H9 (cell line): ENCODE measurements at regions not wholly inside any gene's neighbourhood (a gene's known extent, or its start where the extent isn't known, plus 50 kb on each side); places are given as distances from the start of the nearest gene placed in this dataset.

ENCODE experiments used
- DNase-seq: peaks from one replicate; pipeline ENCODE4 v3.0.0-alpha.2; 2017
- H2AFZ ChIP-seq: one replicate; pipeline ENCODE4 v1.6.1; 2013; ENCODE audit warnings: mild to moderate bottlenecking, low read length, control low read depth, moderate library complexity
- H2AK5ac ChIP-seq: 2 replicates; pipeline ENCODE4 v1.6.1; 2013; ENCODE audit warnings: low read length, control low read depth, mixed read lengths; ENCODE audit not compliant: insufficient read length
- H2BK120ac ChIP-seq: one replicate; pipeline ENCODE4 v1.6.1; 2013; ENCODE audit warnings: low read depth, mild to moderate bottlenecking, low read length, control low read depth, inconsistent platforms; ENCODE audit not compliant: poor library complexity, severe bottlenecking
- H2BK12ac ChIP-seq: 2 replicates; pipeline ENCODE4 v1.6.1; 2013; ENCODE audit warnings: low read length, control low read depth, mixed read lengths, low read depth; ENCODE audit not compliant: insufficient read length
- H2BK15ac ChIP-seq: 2 replicates; pipeline ENCODE4 v1.6.1; 2013; ENCODE audit warnings: low read depth, low read length, control low read depth
- H2BK20ac ChIP-seq: one replicate; pipeline ENCODE4 v1.6.1; 2013; ENCODE audit warnings: low read depth, mild to moderate bottlenecking, low read length, control low read depth, inconsistent platforms; ENCODE audit not compliant: poor library complexity, severe bottlenecking
- H2BK5ac ChIP-seq: 2 replicates; pipeline ENCODE4 v1.6.1; 2013; ENCODE audit warnings: low read length, control low read depth, mixed read lengths; ENCODE audit not compliant: insufficient read length
- H3K14ac ChIP-seq: 2 replicates; pipeline ENCODE4 v1.6.1; 2013; ENCODE audit warnings: low read length, control low read depth; ENCODE audit not compliant: insufficient read depth
- H3K18ac ChIP-seq: 2 replicates; pipeline ENCODE4 v1.6.1; 2013; ENCODE audit warnings: low read depth, mild to moderate bottlenecking, mixed read lengths, low read length, control low read depth; ENCODE audit not compliant: insufficient read length
- H3K23ac ChIP-seq: 2 replicates; pipeline ENCODE4 v1.6.1; 2013; ENCODE audit warnings: low read length, control low read depth, mixed read lengths, low read depth; ENCODE audit not compliant: insufficient read length
- H3K23me2 ChIP-seq: 2 replicates; pipeline ENCODE4 v1.6.1; 2013; ENCODE audit warnings: low read depth, mild to moderate bottlenecking, mixed read lengths, low read length, control low read depth; ENCODE audit not compliant: insufficient read length, poor library complexity, severe bottlenecking
- H3K27ac ChIP-seq: 2 replicates; pipeline ENCODE4 v1.5.1; 2013; ENCODE audit warnings: low read length, control low read depth, mixed read lengths, low read depth; ENCODE audit not compliant: insufficient read length
- H3K27me3 ChIP-seq: 2 replicates; pipeline ENCODE4 v1.6.1; 2013; ENCODE audit warnings: low read length, control low read depth, inconsistent platforms; ENCODE audit not compliant: insufficient read depth
- H3K4ac ChIP-seq: 2 replicates; pipeline ENCODE4 v1.6.1; 2013; ENCODE audit warnings: low read depth, mild to moderate bottlenecking, control low read depth, inconsistent platforms, low read length, moderate library complexity
- H3K4me1 ChIP-seq: 2 replicates; pipeline ENCODE4 v1.6.1; 2013; ENCODE audit warnings: low read length, control low read depth, inconsistent platforms; ENCODE audit not compliant: insufficient read depth
- H3K4me2 ChIP-seq: 2 replicates; pipeline ENCODE4 v1.6.1; 2013; ENCODE audit warnings: low read length, control low read depth, mixed read lengths; ENCODE audit not compliant: insufficient read length, insufficient read depth
- H3K56ac ChIP-seq: 2 replicates; pipeline ENCODE4 v1.6.1; 2013; ENCODE audit warnings: low read depth, mild to moderate bottlenecking, mixed read lengths, low read length, control low read depth; ENCODE audit not compliant: insufficient read length
- H3K79me1 ChIP-seq: 2 replicates; pipeline ENCODE4 v1.6.1; 2013; ENCODE audit warnings: low read depth, mild to moderate bottlenecking, moderate library complexity, low read length, control low read depth, inconsistent platforms; ENCODE audit not compliant: insufficient read depth, poor library complexity, severe bottlenecking
- H3K79me2 ChIP-seq: 2 replicates; pipeline ENCODE4 v1.6.1; 2013; ENCODE audit warnings: low read length, control low read depth, inconsistent platforms; ENCODE audit not compliant: insufficient read depth
- H3K9ac ChIP-seq: 2 replicates; pipeline ENCODE4 v1.6.1; 2013; ENCODE audit warnings: low read length, control low read depth, mixed read lengths; ENCODE audit not compliant: insufficient read length; ENCODE audit errors: extremely low read depth
- H3K9me3 ChIP-seq: one replicate; pipeline ENCODE4 v1.6.1; 2013; ENCODE audit warnings: low read depth, low read length, inconsistent platforms; ENCODE audit not compliant: control insufficient read depth
- H3T11ph ChIP-seq: one replicate; pipeline ENCODE4 v1.6.1; 2013; ENCODE audit warnings: mild to moderate bottlenecking, low read length, control low read depth, inconsistent platforms
- H4K20me1 ChIP-seq: one replicate; pipeline ENCODE4 v1.6.1; 2013; ENCODE audit not compliant: control insufficient read depth, insufficient read length, insufficient read depth
- H4K5ac ChIP-seq: 2 replicates; pipeline ENCODE4 v1.6.1; 2013; ENCODE audit warnings: low read depth, mild to moderate bottlenecking, mixed read lengths, low read length, control low read depth; ENCODE audit not compliant: insufficient read length
- H4K8ac ChIP-seq: replicated peaks from 2 replicates; pipeline ENCODE4 v1.6.1; 2013; ENCODE audit warnings: low read length, control low read depth, mixed read lengths, low read depth; ENCODE audit not compliant: insufficient read length
- H4K91ac ChIP-seq: 2 replicates; pipeline ENCODE4 v1.6.1; 2013; ENCODE audit warnings: low read depth, mild to moderate bottlenecking, moderate library complexity, mixed read lengths, low read length, control low read depth; ENCODE audit not compliant: insufficient read length
- H3K27ac Mint-ChIP-seq, 3 experiments: 2 replicates in 2 of 3; 3 replicates in 1 of 3; pipeline ENCODE4 v1.8.0; 2020 to 2021; ENCODE audit warnings: mixed read lengths in 3 of 3, mild to moderate bottlenecking in 1 of 3, moderate library complexity in 1 of 3
- H3K27me3 Mint-ChIP-seq: 2 replicates; pipeline ENCODE4 v1.8.0; 2021; ENCODE audit warnings: low read depth, mild to moderate bottlenecking, moderate library complexity, mixed read lengths
- H3K36me3 Mint-ChIP-seq, 3 experiments: 2 replicates in 2 of 3; 3 replicates in 1 of 3; pipeline ENCODE4 v1.8.0; 2020 to 2021; ENCODE audit warnings: low read depth in 3 of 3, mixed read lengths in 3 of 3; ENCODE audit not compliant: insufficient read depth in 1 of 3
- H3K4me1 Mint-ChIP-seq, 2 experiments: 2 replicates each; pipeline ENCODE4 v1.8.0; 2020; ENCODE audit warnings: mixed read lengths in 2 of 2
- H3K4me3 Mint-ChIP-seq, 2 experiments: 2 replicates in 1 of 2; 3 replicates in 1 of 2; pipeline ENCODE4 v1.8.0; 2020 to 2021; ENCODE audit warnings: mild to moderate bottlenecking in 2 of 2, mixed read lengths in 2 of 2, moderate library complexity in 1 of 2
- H3K9me3 Mint-ChIP-seq, 2 experiments: 2 replicates in 1 of 2; 3 replicates in 1 of 2; pipeline ENCODE4 v1.8.0; 2020; ENCODE audit warnings: mild to moderate bottlenecking in 2 of 2, mixed read lengths in 2 of 2, moderate library complexity in 1 of 2
- WGBS: extraction: QIAGEN DNeasy Blood & Tissue Kit; methylation state at CpG from one replicate; pipeline ENCODE4 v1.1.7; 2013; ENCODE audit warnings: missing lambda C conversion rate, low lambda C conversion rate, mixed read lengths; ENCODE audit not compliant: insufficient read length; ENCODE audit errors: extremely low coverage; 5-methylcytosine and 5-hydroxymethylcytosine counted together
- TF ChIP-seq, protein P1 (sequence below): fragments of 200-600 bp; sonication (generic); conservative IDR thresholded peaks from 3 replicates; pipeline ENCODE4 v1.8.0; 2021; ENCODE audit warnings: antibody characterized with exemption, mild to moderate bottlenecking

- no peak overlapping the region for H3K4ac ChIP-seq
- Mint-ChIP-seq H3K27me3 (no peaks in the 10 kb centered on the region), H3K4me1 (peaks cover 10% of the 10 kb centered on the region in 2 experiments), H3K27ac (no peak overlapping the region), H3K9me3 (no peaks in the 10 kb centered on the region), H3K36me3 (no peaks in the 10 kb centered on the region), H3K4me3 (no peak overlapping the region)
- no peak overlapping the region for H3K9ac ChIP-seq
- no peak overlapping the region for H2BK20ac ChIP-seq
- no peak overlapping the region for H2BK12ac ChIP-seq
- no peak overlapping the region for H3K56ac ChIP-seq
- no peak overlapping the region for H3K18ac ChIP-seq
- TF ChIP-seq, protein P1, sequence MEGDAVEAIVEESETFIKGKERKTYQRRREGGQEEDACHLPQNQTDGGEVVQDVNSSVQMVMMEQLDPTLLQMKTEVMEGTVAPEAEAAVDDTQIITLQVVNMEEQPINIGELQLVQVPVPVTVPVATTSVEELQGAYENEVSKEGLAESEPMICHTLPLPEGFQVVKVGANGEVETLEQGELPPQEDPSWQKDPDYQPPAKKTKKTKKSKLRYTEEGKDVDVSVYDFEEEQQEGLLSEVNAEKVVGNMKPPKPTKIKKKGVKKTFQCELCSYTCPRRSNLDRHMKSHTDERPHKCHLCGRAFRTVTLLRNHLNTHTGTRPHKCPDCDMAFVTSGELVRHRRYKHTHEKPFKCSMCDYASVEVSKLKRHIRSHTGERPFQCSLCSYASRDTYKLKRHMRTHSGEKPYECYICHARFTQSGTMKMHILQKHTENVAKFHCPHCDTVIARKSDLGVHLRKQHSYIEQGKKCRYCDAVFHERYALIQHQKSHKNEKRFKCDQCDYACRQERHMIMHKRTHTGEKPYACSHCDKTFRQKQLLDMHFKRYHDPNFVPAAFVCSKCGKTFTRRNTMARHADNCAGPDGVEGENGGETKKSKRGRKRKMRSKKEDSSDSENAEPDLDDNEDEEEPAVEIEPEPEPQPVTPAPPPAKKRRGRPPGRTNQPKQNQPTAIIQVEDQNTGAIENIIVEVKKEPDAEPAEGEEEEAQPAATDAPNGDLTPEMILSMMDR = no peak
- H4K5ac ChIP-seq = no peak overlapping the region
- H3K14ac ChIP-seq = no peak overlapping the region
- no peaks in the 10 kb centered on the region for H3K79me2 ChIP-seq
- H3K79me1 ChIP-seq = no peaks in the 10 kb centered on the region
- H3K9me3 ChIP-seq = no peaks in the 10 kb centered on the region
- no CpG with 5 or more reads among the region's 1 CpG for WGBS
- H2BK5ac ChIP-seq = no peak overlapping the region
- no peak overlapping the region for H3T11ph ChIP-seq
- no peak overlapping the region for H2AFZ ChIP-seq
- peaks cover 4% of the 10 kb centered on the region; the same call in 1 of the 2 replicates for H3K4me1 ChIP-seq
- H3K27me3 ChIP-seq = no peaks in the 10 kb centered on the region
- no peak overlapping the region for H3K23ac ChIP-seq
- H3K23me2 ChIP-seq = no peaks in the 10 kb centered on the region
- no peak overlapping the region for H2BK15ac ChIP-seq
- H4K8ac ChIP-seq = no peak overlapping the region
- no peak overlapping the region for H3K27ac ChIP-seq
- H4K20me1 ChIP-seq = no peaks in the 10 kb centered on the region
- no peak overlapping the region for H2BK120ac ChIP-seq
- no peak overlapping the region for H2AK5ac ChIP-seq
- no peak overlapping the region for H4K91ac ChIP-seq
- no peak for DNase-seq
- H3K4me2 ChIP-seq = no peak overlapping the region
Observed at GRCh38 chr4:36493251-36493650, 211.8 kb downstream of the DTHD1 start.
